Left forelimb (tissue), 1 donor: ENCODE measurements at regions not wholly inside any gene's neighbourhood (a gene's known extent, or its start where the extent isn't known, plus 50 kb on each side); places are given as distances from the start of the nearest gene placed in this dataset.

Experiments
- DNase-seq: peaks from one replicate; pipeline ENCODE4 v3.0.0-alpha.2; 2018; ENCODE audit warnings: low spot score

- DNase-seq, result no peak
These were observed 750.8 kb upstream of the ID2 start for GRCh38 chr2:7930800-7931635.

- DNase-seq, result no peak
These were observed 750.0 kb upstream of the ID2 start for GRCh38 chr2:7931808-7932207.

GRCh38 chr2:7933672-7934071 is 748.2 kb upstream of the ID2 start:
- no peak for DNase-seq

- no peak for DNase-seq
These were observed 747.4 kb upstream of the ID2 start for GRCh38 chr2:7934476-7934875.

GRCh38 chr2:7937082-7937481 is 744.8 kb upstream of the ID2 start:
- no peak for DNase-seq

GRCh38 chr2:7940723-7941122 is 741.1 kb upstream of the ID2 start:
- DNase-seq, result no peak

- DNase-seq, result no peak
These were observed 738.4 kb upstream of the ID2 start for GRCh38 chr2:7943446-7943845.

GRCh38 chr2:7945026-7945425 is 736.8 kb upstream of the ID2 start:
- no peak for DNase-seq

GRCh38 chr2:7950035-7950612 is 731.7 kb upstream of the ID2 start:
- no peak for DNase-seq

- DNase-seq, result no peak
These were observed 730.9 kb upstream of the ID2 start for GRCh38 chr2:7951001-7951400.

GRCh38 chr2:7951490-7951889 is 730.4 kb upstream of the ID2 start:
- DNase-seq, result no peak

- DNase-seq, result no peak
These were observed 729.7 kb upstream of the ID2 start for GRCh38 chr2:7952046-7952745.

GRCh38 chr2:7953195-7953594 is 728.7 kb upstream of the ID2 start:
- DNase-seq, result no peak

- DNase-seq, result no peak
These were observed 727.6 kb upstream of the ID2 start for GRCh38 chr2:7954234-7954633.

- no peak for DNase-seq
These were observed 725.6 kb upstream of the ID2 start for GRCh38 chr2:7956126-7956689.

- DNase-seq, result no peak
These were observed 720.3 kb upstream of the ID2 start for GRCh38 chr2:7961550-7961949.

GRCh38 chr2:7962161-7962560 is 719.7 kb upstream of the ID2 start:
- no peak for DNase-seq

- no peak for DNase-seq
These were observed 718.1 kb upstream of the ID2 start for GRCh38 chr2:7963787-7964186.

- no peak for DNase-seq
These were observed 715.8 kb upstream of the ID2 start for GRCh38 chr2:7966032-7966431.

- no peak for DNase-seq
These were observed 714.0 kb upstream of the ID2 start for GRCh38 chr2:7967707-7968405.

GRCh38 chr2:7969756-7970515 is 711.9 kb upstream of the ID2 start:
- no peak for DNase-seq

- DNase-seq, result no peak
These were observed 710.6 kb upstream of the ID2 start for GRCh38 chr2:7971248-7971647.
